ENCODE measurements at regions not wholly inside any gene's neighbourhood (a gene's known extent, or its start where the extent isn't known, plus 50 kb on each side); places are given as distances from the start of the nearest gene placed in this dataset.
A peak's percentile ranks its signal among the peaks of the same experiment; 100 is the strongest.

DNA sequence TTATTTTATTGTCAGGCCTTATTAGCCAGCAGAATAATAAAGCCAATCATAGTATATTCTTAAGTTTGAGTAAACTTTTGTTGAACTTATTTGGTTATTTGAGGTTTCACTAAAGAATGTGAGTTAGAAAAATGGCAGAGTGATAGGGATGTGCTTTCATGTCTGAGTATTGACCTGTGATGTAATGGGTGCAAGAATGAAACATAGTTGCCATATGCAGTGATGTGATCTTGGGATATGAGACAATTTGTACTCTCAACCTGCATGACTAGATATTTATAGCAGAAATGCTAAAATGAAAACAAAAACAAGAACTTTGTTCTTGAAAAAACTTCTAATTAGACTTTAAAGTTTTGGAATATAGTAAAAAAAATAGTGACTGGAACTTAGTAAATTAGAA, 97.9 kb downstream of the DISP1 start:
- DNase-seq = no peak

GRCh38 chr1:222914861-222915632, 100.2 kb downstream of the DISP1 start:
- DNase-seq = no peak

DNA sequence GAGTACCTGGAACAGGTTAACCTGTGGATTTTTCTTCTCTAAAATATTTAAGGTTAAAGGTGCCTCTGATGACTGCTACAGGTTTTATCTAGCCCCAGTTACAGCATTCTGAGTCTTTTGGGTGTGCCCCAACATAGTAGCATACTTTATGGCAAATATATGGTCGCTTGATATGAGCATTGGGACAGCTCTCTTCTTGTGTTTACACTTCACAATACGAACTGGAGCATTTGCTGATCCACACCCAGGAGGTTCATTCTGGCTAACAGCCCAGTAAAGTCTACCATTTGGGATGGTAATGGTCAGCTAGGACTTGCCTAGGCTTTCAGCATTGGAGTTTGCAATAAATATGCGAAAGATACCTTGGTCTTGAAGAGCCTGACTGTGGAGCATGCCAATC, 101.3 kb downstream of the DISP1 start:
- DNase-seq = no peak

DNA sequence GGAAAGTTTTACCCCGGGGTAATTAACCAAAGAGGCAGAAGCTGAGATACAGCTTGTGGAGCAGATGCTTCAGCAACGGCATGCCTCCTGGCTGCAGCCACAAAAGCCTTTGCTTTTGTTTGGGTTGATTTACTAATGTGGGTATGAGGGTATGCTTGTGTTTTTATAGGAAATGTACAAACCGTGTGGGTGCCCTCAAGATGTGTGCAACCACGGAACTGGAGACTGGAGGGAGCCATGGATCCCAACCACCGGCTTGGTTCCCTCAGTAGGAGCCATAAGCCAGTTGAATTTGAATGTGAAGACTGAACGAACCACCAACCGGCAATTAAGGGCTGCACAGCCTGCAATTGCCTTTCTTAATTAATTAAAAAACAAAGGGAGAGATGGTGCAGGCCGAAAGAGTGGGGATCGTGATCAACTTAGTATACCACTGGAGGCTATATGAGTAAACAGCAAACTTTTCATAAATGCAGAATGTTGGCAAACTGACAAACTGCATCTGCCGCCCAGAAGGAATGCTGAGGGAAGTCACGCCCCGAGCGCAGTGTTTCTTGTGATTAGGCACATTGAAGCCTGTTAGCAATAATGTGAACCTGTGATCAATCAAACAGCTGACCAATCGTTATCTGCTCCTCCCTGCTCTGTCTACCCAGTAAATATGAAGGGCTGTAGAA, 104.1 kb downstream of the DISP1 start:
- DNase-seq = no peak

- no peak for DNase-seq
Observed at GRCh38 chr1:222919478-222919865, 104.6 kb downstream of the DISP1 start.

- DNase-seq = no peak
Observed at GRCh38 chr1:222920169-222920568, 105.3 kb downstream of the DISP1 start.

DNA sequence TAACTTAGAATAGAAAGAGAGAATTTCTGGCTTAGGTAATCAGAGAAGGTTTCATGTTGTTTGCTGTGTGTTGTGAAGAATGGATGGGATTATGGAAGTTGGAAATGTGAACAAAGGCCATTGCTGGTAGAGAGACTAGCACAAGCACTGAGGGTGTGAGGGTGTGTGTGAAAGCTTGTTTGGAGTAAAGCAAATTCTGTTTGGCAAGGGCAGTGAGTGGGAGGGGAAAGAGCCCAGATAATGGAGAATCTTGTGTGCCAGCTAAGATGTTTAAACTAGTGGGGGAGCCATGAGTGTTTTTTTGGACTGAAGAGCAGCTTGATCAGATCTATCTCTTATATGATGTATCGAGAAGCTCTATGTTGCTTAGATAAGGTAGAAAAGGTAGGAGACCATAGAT, 107.1 kb downstream of the DISP1 start:
- no peak for DNase-seq

DNA sequence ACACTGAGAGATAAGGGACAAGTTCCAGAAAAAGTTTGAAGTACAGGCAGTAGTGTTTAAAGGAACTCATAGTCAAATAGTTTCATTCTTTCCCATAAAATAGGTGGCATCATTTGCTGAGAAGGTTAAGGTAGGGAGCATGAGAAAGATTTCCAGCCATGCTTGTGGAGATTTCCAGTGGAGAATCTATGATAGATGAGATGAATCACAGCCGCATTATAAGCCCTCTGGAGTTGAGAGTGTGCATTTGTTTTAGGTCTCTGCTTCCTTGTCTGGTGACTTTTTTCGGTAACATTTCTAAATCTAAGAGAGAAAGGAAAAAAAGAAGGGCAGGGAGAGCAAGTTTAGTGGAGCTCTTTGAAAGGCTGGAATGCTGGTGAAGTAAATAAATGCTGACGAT, 108.7 kb downstream of the DISP1 start:
- DNase-seq = no peak

GRCh38 chr1:222924136-222924706, 109.4 kb downstream of the DISP1 start:
- no peak for DNase-seq

- DNase-seq = no peak
Observed at GRCh38 chr1:222926566-222926965, 111.7 kb downstream of the DISP1 start.

- no peak for DNase-seq
Observed at GRCh38 chr1:222927031-222927430, 112.2 kb downstream of the DISP1 start.

DNA sequence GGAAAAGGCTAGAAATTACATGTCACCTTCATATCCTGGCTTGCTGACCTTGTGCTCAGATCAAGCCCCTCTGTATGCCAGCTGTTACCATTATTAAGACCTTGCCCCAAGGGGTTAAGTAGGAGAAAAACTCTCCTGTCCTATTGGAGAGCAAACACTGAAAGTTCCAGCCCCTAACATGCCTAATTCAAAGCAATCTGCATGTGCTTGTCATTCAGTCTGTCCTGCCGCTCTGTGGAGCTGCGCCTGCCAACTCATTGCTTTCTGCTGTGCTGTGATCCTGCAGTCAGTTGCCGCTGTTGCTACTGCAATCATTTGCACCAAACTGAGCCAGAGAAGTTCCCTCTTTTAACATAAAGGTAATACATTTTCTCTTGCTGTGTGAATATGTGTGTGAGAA, 113.4 kb downstream of the DISP1 start:
- peak; percentile 60 to 69 for DNase-seq

- DNase-seq = no peak
Observed at GRCh38 chr1:222930070-222930469, 115.2 kb downstream of the DISP1 start.

DNA sequence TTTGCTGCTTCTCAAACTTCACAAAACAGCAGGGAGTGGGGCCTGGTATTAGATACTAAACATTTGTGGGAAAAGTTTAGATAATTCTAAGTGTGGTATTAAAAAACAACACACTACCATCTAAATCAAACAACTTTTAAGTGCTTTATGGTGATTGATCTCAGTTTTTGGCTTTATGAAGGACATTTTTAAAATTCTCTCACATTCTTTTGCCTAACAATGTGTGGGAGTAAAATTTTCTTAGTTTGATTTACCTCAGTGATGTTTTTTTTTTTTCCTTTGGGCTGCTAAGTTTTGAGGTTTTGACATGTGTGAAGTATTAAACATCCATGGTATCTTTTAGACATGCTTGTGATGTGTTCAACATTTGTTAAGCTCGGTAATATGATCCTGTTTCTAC, 116.2 kb downstream of the DISP1 start:
- DNase-seq = no peak

- DNase-seq = no peak
Observed at GRCh38 chr1:222933273-222933672, 118.4 kb downstream of the DISP1 start.

- no peak for DNase-seq
Observed at GRCh38 chr1:222935239-222935900, 120.5 kb downstream of the DISP1 start.

- no peak for DNase-seq
Observed at GRCh38 chr1:222936042-222936441, 121.2 kb downstream of the DISP1 start.

DNA sequence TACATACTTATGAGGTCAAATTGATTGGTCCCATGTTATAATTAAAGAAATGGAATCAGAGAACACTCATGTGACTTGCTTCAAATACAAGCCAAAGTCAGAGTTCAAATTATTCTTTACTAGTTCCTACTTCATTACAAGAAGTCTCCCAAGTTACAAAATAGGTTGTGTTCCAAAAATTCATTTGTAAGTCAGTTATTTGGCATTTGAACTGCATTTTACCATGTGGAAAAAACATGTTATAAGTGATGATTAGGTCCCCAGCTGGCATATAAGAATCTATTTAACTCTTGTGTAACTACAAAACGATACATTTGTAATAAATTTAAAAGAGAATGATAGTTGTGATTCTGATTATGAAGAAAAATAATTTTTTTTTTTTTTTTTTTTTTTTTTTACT, 124.1 kb downstream of the DISP1 start:
- peak; percentile 45 to 49 for DNase-seq

DNA sequence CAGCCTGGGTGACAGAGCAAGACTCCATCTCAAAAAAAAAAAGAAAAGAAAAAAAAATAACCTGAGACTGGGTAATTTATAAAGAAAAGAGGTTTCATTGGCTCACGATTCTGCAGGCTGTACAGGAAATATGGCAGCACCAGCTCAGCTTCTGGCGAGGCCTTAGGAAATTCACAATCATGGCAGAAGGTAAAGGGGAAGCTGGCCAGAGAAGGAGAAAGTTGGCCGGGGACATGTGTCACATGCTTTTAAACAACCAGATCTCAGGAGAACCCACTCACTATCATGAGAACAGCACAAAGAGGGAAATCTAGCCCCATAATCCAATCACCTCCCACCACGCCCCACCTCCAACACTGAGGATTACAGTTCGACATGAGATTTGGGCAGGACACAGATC, 125.3 kb downstream of the DISP1 start:
- no peak for DNase-seq

- no peak for DNase-seq
Observed at GRCh38 chr1:222940906-222941305, 126.1 kb downstream of the DISP1 start.

DNA sequence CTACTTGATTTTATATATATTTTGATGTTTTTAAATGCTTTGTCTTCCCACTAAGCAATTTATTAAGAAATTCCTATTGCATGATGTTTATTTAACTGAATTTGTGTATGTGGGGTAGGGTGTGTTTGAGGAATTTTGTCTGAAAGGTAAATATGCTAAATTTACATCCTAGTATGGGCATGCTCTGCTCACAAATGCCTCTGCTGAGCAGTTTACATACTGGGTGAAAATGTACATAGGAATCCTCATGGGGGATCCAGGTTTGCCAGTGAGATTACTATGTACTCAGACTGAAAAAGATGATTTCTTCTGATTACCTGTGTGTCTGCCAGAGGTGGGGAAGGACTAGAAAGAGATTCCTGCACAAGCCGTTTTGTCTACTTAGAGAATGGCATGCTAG, 126.6 kb downstream of the DISP1 start:
- DNase-seq = no peak

DNA sequence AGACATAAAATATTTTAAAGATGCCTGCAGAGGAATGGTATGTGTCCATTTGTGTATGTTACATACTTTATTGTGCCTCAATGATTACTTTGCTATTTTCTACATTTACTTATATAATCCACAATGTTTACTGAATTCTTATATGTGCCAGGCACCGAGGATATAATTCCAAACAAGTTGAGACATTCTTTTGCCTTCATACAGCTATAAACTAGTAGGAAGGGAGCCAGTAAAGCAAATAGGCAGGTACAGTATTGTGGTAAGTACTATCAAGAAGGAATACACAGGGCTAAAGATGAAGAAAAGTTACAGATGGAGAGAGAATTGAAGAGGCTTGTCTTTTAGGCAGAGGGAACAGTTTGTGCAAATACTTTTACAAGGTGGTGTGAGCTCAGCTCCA, 131.6 kb downstream of the DISP1 start:
- DNase-seq = no peak

- DNase-seq = no peak
Observed at GRCh38 chr1:222948079-222948478, 133.2 kb downstream of the DISP1 start.
